HL-60 (cell line): ENCODE measurements at regions not wholly inside any gene's neighbourhood (a gene's known extent, or its start where the extent isn't known, plus 50 kb on each side); places are given as distances from the start of the nearest gene placed in this dataset.

Source experiments
- CTCF ChIP-seq: IDR thresholded peaks from one replicate; pipeline ENCODE4 v1.5.1; 2011; ENCODE audit warnings: low read length, control low read depth, inconsistent platforms; ENCODE audit not compliant: insufficient read depth
- REST ChIP-seq: IDR thresholded peaks from 2 replicates; pipeline ENCODE4 v1.6.1; 2012; ENCODE audit warnings: low read depth; ENCODE audit not compliant: insufficient replicate concordance
- SPI1 ChIP-seq: IDR thresholded peaks from 2 replicates; pipeline ENCODE4 v1.6.1; 2012; ENCODE audit warnings: low read depth, mild to moderate bottlenecking, borderline replicate concordance

DNA sequence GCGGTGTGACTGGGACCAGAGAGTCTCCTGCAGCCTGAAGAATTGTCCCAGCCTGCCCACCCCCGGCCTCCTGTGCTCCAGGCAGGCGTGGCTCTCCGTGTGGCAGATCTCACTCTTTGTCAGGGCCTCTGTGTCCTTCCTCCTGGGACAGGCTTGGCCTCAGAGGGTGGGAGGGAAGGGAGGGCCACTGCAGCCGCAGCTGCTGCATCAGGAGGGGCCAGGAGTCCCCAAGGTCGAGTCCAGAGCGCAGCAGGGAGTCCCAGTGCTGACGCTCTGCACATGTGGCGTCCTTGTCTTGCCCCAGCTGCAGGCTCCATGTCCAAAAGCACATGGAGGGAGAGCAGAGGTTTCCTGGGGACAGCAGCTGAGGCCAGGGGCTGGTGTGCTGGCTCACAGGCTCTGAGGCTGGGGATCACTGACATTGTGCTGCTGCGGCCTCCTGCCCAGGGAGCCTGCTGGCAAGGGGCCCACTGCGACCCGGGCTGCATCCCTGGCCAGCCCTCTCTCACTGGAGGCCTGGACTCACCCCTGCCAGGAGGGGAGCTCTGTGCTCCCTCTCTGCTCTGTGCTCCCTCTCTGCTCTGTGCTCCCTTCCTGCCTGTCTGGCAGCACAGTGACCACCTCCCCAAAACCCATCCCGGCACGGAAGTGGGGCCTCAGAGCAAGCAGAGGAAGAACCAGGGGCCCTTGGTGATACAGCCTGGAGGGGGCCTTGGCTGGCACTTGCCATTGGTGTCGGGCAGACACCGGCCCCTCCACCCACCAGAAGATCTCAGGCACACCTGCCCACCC, 114.6 kb upstream of the RET start:
- TF ChIP-seq CTCF (no peak), REST (no peak), SPI1 (no peak)
